Hepatocyte (in vitro differentiated cells): ENCODE measurements at regions not wholly inside any gene's neighbourhood (a gene's known extent, or its start where the extent isn't known, plus 50 kb on each side); places are given as distances from the start of the nearest gene placed in this dataset.

Source experiments
- DNase-seq: peaks from one replicate; pipeline ENCODE4 v3.0.0-alpha.2; 2016; ENCODE audit warnings: low spot score
- H2AFZ ChIP-seq: fragments of 200-600 bp; sonication (generic); 2 replicates; pipeline ENCODE4 v1.6.0; 2016; ENCODE audit warnings: antibody characterized with exemption, mild to moderate bottlenecking
- H3K27ac ChIP-seq: fragments of 200-600 bp; sonication (generic); 2 replicates; pipeline ENCODE4 v1.5.1; 2016; ENCODE audit warnings: mild to moderate bottlenecking
- H3K27me3 ChIP-seq: fragments of 200-600 bp; sonication (generic); 2 replicates; pipeline ENCODE4 v1.6.1; 2016
- H3K36me3 ChIP-seq: fragments of 200-600 bp; sonication (generic); replicated peaks from 2 replicates; pipeline ENCODE4 v1.5.1; 2016; ENCODE audit warnings: low read depth; ENCODE audit not compliant: insufficient read depth
- H3K4me1 ChIP-seq: fragments of 200-600 bp; sonication (generic); 2 replicates; pipeline ENCODE4 v1.5.1; 2016; ENCODE audit warnings: mild to moderate bottlenecking, moderate library complexity; ENCODE audit not compliant: insufficient read depth
- H3K4me2 ChIP-seq: fragments of 200-600 bp; sonication (generic); 2 replicates; pipeline ENCODE4 v1.6.0; 2016
- H3K4me3 ChIP-seq: fragments of 200-600 bp; sonication (generic); 2 replicates; pipeline ENCODE4 v1.5.1; 2016; ENCODE audit warnings: mild to moderate bottlenecking
- H3K79me2 ChIP-seq: fragments of 200-600 bp; sonication (generic); 2 replicates; pipeline ENCODE4 v1.6.0; 2017; ENCODE audit warnings: mild to moderate bottlenecking
- H3K9me2 ChIP-seq: fragments of 200-600 bp; sonication (generic); replicated peaks from 2 replicates; pipeline ENCODE4 v1.6.0; 2017; ENCODE audit warnings: mild to moderate bottlenecking; ENCODE audit not compliant: insufficient read depth
- H3K9me3 ChIP-seq: fragments of 200-600 bp; sonication (generic); 2 replicates; pipeline ENCODE4 v1.5.1; 2016; ENCODE audit warnings: low read depth, mild to moderate bottlenecking
- H4K20me1 ChIP-seq: fragments of 200-600 bp; sonication (generic); 2 replicates; pipeline ENCODE4 v1.6.0; 2016; ENCODE audit warnings: mild to moderate bottlenecking; ENCODE audit not compliant: insufficient read depth, poor library complexity, severe bottlenecking
- EZH2 ChIP-seq: fragments of 200-600 bp; sonication (generic); IDR thresholded peaks from 2 replicates; pipeline ENCODE4 v1.6.1; 2016; ENCODE audit warnings: antibody characterized with exemption, mild to moderate bottlenecking, borderline replicate concordance
- EZH2phosphoT487 ChIP-seq: fragments of 200-600 bp; sonication (generic); IDR thresholded peaks from one replicate; pipeline ENCODE4 v1.6.1; 2018; ENCODE audit warnings: antibody characterized with exemption, mild to moderate bottlenecking, low read depth, moderate library complexity; ENCODE audit not compliant: unreplicated experiment, severe bottlenecking
- WGBS: methylation state at CpG from one replicate; pipeline ENCODE4 v1.1.6; 2016; ENCODE audit warnings: low lambda C conversion rate; ENCODE audit errors: missing lambda C conversion rate; 5-methylcytosine and 5-hydroxymethylcytosine counted together
- TF ChIP-seq, protein P1 (sequence below): fragments of 200-600 bp; sonication (generic); IDR thresholded peaks from 2 replicates; pipeline ENCODE4 v1.5.1; 2016; ENCODE audit warnings: antibody characterized with exemption, mild to moderate bottlenecking; ENCODE audit not compliant: poor library complexity

DNA sequence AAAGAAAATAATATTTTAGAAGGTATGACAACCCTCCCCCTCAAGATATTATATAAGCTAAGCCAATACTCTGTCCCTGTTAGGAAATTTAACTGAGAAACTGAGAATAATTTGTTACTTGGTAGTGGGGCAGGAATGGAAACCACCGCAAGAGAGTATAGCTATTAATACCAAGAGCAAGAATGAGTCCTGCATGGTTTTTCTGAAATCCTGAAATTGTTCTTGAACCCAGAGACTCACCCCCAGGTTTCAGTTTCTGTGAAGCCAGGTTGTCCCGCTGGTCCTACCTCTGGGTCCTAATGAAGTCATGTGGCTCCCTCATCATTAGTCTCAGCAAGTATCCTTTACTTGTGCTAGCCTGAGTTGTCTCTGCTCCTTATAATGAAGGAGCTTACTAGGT, 671.0 kb upstream of the ACVR2A start:
- Histone ChIP-seq H3K4me1 (peaks cover 5% of the 10 kb centered on the region), H3K4me3 (no peak overlapping the region), H2AFZ (no peak overlapping the region), H3K36me3 (no peaks in the 10 kb centered on the region), H3K9me3 (no peaks in the 10 kb centered on the region), H3K27ac (no peak overlapping the region), H3K9me2 (no peaks in the 10 kb centered on the region), H4K20me1 (no peaks in the 10 kb centered on the region), H3K4me2 (no peak overlapping the region), H3K79me2 (no peaks in the 10 kb centered on the region), H3K27me3 (no peaks in the 10 kb centered on the region)
- WGBS, result 95% methylated on average over 2 of the region's 2 CpGs
- DNase-seq, result no peak
- TF ChIP-seq EZH2, result no peak
- TF ChIP-seq EZH2phosphoT487, result no peak
- TF ChIP-seq, protein P1, sequence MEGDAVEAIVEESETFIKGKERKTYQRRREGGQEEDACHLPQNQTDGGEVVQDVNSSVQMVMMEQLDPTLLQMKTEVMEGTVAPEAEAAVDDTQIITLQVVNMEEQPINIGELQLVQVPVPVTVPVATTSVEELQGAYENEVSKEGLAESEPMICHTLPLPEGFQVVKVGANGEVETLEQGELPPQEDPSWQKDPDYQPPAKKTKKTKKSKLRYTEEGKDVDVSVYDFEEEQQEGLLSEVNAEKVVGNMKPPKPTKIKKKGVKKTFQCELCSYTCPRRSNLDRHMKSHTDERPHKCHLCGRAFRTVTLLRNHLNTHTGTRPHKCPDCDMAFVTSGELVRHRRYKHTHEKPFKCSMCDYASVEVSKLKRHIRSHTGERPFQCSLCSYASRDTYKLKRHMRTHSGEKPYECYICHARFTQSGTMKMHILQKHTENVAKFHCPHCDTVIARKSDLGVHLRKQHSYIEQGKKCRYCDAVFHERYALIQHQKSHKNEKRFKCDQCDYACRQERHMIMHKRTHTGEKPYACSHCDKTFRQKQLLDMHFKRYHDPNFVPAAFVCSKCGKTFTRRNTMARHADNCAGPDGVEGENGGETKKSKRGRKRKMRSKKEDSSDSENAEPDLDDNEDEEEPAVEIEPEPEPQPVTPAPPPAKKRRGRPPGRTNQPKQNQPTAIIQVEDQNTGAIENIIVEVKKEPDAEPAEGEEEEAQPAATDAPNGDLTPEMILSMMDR, result no peak

DNA sequence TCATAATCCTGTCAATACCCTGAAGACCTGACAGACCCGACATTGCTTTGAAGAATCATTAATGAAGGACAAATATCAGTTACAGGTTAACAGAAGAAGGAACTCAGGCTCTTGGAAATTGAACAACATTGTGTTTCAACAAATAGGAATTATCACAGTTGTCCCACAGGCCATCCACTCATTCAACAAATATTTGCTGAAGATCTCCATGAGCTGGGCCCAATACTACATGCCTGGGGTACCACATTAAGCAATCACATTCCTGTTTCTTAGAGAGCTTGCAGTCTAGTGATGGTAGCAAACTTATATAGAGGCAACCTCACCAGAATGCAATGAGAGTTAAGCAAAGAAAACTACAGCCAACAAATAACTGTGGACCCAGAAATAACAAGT, 671.6 kb upstream of the ACVR2A start:
- 57% methylated on average over 1 of the region's 1 CpG for WGBS
- Histone ChIP-seq H3K36me3 (no peaks in the 10 kb centered on the region), H3K4me3 (no peak overlapping the region), H4K20me1 (no peaks in the 10 kb centered on the region), H3K4me1 (peaks cover 5% of the 10 kb centered on the region), H2AFZ (no peak overlapping the region), H3K27ac (no peak overlapping the region), H3K9me3 (no peaks in the 10 kb centered on the region), H3K4me2 (no peak overlapping the region), H3K27me3 (no peaks in the 10 kb centered on the region), H3K9me2 (no peaks in the 10 kb centered on the region), H3K79me2 (no peaks in the 10 kb centered on the region)
- peak; percentile 21 for DNase-seq
- TF ChIP-seq EZH2phosphoT487 (no peak), EZH2 (no peak)
- TF ChIP-seq, protein P1, result no peak

DNA sequence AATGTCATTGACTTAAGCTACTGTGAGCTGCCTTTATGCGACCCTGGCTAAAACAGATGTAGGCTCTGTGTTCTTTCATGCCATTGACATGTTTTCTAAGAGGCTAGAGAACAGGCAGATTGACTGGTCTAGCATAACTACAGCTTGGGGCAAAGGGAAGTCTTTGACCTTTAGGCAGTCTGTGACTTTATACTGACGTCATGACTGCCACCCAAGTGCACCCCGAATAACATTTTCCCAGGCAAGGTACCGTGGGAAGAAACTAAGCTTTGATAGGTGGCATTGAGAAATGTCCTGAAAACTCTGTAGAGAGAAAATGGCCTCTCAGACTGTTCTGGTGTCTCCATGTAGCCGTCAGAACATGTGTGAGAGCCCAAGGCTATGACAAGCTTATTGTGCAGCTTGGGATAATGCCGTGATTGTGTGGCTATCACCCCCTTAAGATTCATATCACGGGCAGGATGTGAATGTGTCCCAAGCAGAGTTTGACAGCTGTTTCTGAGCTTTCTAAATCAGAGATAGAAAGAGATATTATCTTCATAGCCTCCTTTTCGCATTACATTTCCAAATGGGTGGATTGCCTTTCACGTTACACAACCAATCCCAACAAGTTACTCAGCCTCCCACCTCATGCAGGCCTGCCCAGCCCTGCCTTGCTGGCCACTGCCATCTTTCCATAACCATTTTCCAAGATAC, 672.2 kb upstream of the ACVR2A start:
- Histone ChIP-seq H3K9me2 (no peaks in the 10 kb centered on the region), H4K20me1 (no peaks in the 10 kb centered on the region), H3K79me2 (no peaks in the 10 kb centered on the region), H3K27ac (peak overlapping the region; percentile 35), H3K9me3 (no peaks in the 10 kb centered on the region), H3K36me3 (no peaks in the 10 kb centered on the region), H3K4me2 (no peak overlapping the region), H3K27me3 (no peaks in the 10 kb centered on the region), H3K4me1 (peaks cover 5% of the 10 kb centered on the region), H3K4me3 (no peak overlapping the region), H2AFZ (no peak overlapping the region)
- DNase-seq, result no peak
- TF ChIP-seq EZH2phosphoT487, result no peak
- TF ChIP-seq EZH2, result no peak
- TF ChIP-seq, protein P1, result no peak
- WGBS, result 62% methylated on average over 9 of the region's 9 CpGs
